IPS-NIHi11 (cell line): ENCODE measurements at regions not wholly inside any gene's neighbourhood (a gene's known extent, or its start where the extent isn't known, plus 50 kb on each side); places are given as distances from the start of the nearest gene placed in this dataset.

Experiments used
- DNase-seq: peaks from one replicate; pipeline ENCODE4 v3.0.0; 2012; ENCODE audit warnings: mixed read lengths, low spot score

DNA sequence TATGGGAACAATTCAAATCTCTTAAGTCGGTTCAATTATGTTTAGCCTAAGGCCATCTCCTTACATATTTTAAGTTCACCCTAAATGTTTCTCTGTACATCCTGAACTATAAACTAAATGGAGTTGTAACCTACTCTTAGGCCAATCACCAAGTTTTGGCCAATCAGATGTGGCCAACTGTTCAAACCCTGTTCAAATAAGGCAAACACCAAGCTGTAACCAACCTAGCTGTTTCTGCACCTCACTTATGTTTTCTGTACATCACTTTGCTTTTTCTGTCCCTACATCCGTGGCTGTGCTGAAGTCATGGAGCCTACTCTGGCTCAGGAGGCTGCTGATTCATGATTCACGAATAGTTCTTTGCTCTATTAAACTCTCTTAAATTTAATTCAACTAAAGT lies 165.3 kb downstream of the GASK1B start:
- no peak for DNase-seq

DNA sequence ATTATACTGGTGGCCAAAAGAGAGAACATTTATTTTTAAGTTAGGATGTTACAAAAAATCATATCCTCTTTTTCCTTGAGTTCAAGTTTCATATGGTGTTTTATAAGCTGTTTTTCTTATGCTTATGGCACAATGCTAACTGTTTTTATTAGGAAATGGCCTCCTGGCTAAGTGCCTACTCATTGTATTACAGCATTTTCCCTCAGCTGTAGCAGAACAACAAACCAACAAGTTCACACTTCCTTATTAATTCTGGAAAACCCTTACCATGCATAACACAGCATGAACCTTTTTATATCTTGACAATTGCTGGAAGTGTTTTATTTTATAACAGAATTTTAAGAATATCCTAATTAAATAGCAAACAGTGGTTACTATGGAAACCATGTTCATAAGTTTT lies 165.8 kb downstream of the GASK1B start:
- no peak for DNase-seq

DNA sequence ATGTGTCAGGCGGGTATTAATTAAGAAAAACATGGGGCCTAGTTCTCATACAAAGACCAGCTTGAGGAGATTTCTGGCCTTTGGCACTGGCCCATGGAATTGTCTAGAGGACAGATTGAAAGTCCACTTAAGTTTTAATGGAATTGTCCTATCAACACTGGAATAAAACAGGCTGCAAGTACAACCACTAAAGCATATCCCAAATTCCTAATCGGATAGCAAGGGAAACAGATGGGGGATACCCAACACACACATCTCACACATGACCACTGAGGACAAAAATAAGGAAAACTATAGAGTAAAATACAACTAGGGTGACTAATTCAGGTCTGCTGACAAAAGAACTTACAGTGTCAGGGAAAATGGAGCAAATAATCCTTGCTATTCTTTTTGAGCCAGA lies 167.8 kb downstream of the GASK1B start:
- DNase-seq = no peak

DNA sequence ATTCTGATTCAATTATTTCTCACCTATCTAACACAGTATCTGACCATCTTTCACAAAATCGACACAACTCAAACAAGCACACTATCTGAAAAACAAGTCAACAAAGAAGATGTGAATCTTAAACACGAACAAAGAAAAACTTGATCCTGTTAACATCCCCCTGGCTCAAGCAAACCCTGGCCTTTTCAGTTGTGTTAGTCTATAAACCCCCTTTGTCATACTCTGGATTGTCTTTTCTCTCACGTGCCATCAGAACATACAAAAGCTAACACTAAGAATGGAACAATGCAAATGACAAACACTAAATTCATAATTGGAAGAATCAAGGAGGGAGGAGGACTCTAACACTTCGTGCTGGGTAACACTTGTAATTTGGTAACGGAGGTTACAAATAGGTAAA lies 168.7 kb downstream of the GASK1B start:
- no peak for DNase-seq

DNA sequence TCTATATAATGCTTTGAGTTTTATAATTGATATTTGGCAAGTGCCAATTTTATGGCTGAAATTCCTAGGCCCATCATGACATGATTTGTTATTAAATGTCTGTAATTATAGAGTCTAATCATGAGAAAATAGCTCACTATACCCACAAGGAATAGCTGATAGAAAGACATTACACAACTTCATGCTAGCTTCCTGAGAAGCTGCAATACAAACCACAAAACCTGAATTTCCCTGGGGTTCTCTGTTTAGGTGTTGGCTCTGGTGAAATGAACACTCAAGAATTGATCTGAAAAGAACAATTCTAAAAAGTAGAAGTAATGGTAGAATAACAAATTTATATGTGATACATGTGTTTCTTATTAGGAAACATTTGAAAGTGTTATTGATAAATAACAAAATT lies 169.6 kb downstream of the GASK1B start:
- no peak for DNase-seq

DNA sequence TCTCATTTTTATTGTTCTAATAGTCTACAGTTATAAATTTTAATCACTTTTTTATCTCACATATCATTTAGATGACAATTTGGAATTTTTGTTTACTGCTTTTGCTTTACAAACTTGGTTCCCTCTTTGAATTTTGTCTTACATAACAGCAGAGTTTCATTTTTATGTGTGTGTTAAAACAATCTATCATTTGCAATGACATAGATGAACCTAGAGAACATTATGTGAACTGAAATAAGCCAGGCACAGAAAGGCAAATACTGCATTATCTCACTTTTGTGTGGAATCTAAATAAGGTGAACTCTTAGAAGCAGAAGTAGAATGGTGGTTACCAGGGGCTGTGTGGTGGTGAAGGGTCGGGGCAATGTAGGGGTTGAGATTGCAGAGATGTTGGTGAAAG lies 170.7 kb downstream of the GASK1B start:
- DNase-seq = no peak

DNA sequence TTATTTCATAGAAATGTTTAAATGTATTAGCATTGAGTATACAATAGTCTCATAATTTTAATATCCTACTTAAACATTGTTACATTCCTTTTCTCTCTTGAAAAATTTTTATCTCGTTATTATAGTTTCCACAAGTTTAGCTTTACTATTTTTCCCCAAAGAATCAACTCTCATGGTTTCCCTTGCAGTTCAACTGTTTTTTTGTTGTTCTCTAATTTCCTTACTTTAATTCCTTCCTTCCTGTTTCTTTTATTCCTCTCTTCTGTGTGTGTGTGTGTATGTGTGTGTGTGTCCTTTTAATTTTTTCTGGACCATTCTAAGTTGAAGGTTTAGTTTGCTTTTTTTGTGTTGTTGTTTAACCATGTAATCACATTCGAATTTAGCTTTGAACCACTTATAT lies 171.1 kb downstream of the GASK1B start:
- DNase-seq = no peak

DNA sequence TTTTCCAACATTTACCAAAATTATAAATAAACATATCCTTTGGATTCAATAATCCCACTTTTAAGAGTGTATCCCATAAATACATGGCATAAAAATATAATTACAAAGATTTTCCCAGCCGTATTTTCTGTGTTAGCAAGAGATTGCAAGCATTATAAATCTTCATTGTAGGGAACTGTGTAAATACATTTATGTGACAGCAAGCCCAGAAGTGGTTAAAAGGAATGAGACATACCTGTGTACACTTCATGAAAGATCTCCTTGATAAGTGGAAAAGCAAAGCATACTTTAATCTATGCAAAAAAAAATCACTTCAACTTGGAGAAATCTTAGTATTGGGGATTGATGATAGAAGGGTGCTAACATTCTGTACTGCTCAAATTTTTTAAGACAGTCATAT lies 173.1 kb downstream of the GASK1B start:
- no peak for DNase-seq

DNA sequence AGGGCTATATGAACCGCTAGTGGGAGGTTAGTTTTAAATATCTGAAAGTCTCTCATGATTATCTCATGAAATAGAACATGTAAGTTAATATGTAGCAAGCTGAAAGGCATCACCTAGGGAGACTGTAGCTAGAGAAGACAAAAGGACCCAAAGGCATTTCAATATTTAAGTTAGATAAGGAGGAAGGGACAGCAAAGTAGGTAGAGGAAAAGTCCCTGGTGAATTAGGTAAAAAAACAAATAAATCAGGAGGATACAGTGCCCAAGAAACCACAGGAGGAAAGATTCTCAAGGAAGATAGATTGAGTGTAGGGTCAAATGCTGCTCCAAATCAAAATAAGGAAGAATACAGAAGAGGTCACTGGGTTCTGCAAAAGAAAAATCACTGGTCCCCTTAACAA lies 175.5 kb downstream of the GASK1B start:
- no peak for DNase-seq

DNA sequence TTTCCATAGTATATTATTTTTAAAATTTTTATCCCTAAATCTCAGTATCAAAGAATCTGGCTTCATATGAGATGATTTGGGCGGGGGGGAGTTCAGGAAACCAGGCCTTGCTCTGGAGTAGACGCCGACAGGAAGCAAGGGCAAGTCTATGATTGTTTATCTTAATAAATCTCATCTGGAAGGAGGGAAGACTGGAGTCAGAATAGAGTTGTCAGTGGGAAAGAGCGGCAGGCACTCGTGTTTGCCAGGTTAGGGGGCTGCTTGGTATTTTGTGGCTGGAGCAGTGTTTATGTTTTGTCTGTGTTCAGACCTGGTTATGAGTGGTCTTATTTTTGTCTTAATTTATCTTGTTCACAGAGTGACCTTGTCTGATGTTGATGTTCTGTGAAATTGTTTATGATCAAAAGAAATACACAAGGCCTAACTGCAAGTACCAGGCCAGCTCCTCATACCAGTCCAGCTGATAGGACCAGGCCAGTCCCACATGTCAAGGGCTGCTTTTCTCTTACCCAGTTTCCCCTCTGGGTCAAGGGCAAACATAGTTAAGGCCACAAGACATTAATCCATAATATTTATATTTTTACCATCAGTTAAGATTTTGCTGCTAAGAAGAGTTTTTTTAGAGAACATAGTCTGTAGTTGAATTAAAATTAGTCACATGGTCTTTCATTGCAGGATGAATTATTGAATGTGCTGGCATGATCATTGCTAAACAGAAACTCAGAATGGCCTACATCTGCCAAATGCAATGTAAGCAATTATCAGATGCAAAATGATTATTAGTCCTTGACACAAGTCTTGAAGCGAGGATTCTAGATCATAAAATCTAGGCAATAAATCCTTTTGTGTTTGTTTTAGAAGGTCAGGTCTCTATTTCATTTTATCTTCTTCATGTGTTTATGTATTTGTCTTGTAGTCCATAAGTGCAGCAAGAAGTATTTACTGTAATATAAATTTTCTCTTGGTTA lies 176.5 kb downstream of the GASK1B start:
- DNase-seq = no peak

DNA sequence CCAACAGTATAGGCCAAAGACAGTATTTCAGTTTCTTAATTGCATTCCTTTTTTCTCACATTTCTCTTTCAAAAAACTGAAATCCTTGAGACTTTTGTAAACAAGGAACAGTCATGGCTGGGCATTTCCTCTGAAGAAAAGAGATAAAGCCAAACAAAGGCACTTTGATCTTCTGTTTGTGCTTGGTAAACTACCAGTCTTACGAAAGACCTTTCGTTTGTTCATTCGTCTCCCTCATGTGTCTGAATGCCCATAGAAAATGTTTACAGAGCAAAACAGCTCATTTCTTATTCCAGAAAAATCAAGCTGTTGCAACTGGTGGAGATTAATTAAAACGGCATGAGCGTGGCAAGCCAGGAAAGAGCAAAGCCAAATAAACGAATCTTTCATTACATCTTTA lies 178.0 kb downstream of the GASK1B start:
- no peak for DNase-seq

DNA sequence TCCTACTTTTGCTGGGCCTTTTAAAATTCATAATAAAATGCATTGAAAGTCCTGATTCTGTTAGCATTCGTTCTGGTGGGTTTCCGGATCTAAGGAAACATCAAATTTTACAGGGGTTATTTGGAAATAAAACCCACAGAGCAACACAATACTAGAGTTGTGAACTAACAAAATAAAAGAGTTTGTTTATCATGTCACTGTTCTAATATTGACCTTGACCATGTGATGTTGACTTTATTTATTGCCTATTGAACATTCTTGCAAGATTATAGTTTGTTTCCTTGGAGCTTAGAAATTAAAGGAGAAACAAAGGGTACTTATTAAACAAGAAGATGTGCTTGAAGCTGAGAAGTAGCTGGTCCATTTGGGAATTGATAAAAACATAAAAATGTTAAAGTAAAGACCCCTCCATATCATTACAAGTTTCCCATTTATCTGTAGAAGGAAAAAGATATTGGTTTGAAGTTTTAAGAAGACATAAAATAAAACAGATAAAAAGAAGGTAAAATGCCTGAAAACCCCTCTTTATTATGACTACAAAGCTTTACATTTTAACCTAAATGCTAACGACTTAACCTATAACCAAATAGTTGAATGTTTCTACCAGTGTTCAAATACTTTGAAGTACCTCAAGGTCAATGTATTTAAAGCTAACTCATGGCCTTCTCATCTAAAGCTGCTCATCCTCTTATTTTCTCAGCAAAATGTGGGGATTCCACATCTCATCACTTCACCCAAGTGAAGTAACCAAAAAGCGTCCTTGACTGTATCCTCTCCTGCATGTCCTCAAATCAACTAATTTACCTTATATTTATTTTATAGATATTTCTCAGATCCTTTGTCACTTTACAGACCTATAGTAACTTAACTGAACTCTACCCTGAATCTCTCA lies 179.6 kb downstream of the GASK1B start:
- no peak for DNase-seq

DNA sequence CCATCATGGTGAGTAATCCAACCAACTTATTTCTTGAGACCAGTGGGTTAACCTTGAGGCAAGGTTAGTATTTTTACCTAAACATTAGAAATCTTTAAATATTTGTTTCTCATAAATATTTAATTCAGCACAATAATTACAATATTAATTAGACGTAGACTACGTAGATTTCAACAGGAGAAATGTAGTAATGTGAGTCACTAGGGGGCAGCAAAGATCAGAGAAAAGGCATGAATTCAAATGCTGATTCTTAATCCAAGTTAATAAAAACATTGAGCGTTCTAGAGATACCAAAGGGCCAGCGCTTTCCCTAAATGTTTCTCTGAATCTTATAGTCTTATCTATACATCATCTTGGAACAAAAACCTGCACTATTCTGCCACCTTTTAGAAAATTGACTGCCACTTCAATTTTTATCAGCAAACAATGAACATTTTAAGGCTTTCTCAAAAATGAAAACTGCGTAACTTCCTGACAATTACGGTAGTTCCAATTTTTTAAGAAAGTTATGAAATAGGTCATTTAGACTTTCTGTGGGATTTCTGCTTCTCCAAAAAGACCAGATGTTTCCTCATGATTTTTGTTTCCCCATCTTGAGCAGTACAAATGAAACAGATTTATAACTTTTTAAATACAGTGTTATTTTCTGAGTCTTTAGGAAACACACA lies 180.7 kb downstream of the GASK1B start:
- peak; percentile 38 for DNase-seq

DNA sequence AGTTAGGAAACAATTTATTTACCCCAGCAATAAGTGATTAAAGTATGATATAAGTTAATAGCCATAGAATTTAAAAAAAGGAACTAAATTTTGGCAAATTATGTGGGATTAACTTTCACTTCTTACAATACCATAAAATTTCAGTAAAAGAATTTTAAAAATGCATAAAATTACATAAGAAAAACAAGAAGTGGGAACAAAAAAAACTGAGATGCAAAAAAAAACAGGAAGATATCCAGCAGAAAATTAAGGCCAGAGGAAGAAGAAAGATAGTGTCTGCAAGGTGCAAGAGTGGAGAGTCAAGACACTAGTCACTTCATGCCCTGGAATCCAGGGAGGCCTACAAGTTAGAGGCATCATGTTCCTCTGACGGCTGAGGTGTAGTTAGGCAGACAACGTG lies 184.2 kb downstream of the GASK1B start:
- no peak for DNase-seq

DNA sequence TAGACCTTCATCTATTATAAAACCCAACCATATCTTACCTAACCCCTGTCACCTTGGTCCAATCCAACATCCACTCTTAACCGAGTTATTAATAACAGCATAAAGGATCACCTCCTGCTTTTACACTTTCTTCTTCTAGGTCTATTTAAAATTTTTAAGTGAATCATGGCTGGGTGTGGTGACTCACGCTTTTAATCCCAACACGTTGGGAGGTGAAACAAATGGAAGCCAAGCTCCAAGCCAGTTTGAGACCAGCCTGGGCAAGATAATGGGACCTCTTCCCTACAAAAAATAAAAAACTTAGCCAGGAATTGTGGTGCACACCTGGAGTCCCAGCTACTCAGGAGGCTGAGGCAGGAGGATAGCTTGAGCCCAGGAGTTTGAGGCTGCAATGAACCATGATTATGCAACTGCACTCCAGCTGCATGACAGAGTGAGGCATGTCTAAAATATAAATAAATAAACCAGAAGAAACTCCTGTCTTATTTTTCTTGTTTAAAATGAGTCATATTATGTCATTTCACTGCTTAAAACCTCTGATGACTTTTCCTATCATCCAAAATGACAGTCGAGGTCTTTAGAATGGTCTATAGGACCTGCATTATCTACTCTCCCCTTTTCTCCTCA lies 188.4 kb downstream of the GASK1B start:
- no peak for DNase-seq

DNA sequence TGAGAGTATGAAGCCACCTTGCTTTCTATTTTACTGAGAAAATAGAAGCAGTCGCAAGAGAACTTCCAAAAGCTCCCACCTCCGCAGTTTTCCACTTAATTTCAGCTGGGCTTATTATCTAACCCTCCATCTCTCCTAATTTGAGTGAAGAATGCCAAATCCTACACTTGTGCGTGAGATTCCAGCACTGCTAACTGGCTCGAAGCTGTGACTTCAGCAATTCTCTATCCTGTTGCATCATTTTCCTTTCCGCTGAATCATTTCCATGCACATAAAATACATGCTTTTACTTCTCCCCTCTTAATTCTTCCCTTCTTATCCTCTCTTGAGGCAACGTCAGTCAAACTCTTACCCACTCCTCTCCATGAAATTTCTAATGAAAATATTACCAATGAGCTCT lies 189.5 kb downstream of the GASK1B start:
- no peak for DNase-seq

DNA sequence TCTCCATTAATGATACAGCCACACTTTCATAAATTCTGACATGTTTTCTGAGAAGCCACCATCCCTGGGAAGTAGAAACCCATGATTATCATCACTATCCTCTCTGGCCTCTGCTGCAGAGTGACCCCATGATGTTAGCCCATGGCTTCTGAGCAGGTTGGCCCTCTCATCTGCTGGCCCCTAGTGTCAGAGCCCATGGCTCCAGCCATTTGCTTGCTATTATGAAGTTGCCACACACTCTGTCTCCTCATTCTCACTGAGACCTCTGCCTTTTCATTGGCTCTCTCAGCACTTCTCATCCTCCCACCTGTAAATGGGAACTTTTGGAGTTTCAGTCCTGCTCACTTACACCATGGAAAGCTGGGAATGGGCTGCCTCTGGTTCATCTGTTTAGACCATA lies 192.7 kb downstream of the GASK1B start:
- no peak for DNase-seq

DNA sequence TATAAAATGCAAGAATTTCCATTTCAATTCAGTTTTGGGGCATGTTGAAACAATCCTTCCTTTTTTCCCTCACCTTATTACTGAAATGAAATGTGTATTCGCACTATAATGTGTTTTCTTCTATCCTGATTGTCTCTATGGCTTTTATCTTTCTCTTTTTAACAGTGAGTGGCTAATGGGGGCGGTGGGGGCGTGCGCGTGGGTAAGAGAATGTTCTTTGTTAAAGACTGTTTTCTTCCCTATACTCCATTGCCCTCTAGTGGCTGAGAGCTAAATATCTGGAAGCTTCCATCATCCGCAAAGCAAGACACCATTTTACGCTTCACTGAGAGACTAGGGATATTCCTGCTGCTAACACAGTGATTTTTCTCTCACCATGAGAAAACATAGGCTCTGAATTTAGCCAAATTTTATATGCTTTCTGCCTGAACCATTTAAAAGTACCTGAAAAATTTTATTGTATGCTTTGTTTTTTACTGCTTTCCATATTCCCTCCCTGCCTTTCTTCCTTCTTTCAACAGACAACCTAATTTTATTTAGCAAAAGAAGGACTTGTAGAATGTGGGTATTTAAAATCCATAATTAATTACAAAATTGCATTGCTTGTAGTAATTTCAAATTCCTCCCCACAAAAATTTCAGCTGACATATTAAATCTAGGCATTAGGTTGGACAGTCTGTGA lies 194.0 kb downstream of the GASK1B start:
- peak; percentile 77 for DNase-seq

DNA sequence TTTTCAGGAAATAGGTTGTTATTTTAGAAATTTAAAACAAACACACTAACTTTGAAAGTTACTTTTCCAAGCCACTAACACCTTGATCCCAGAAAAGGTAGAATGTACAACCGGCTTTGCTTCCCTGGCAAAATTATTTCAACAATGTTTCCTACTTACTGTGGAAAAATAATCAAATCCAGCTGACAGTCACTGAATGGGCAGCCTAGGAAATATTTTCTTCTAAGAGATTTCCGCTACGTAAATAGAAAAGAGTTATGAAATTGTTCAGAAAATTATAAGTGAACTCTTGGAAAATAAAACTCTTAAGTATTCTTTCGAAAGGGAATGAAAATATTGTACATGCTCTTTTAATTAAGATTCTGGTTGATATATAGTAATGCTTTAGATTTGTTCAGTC lies 195.7 kb downstream of the GASK1B start:
- DNase-seq = no peak

DNA sequence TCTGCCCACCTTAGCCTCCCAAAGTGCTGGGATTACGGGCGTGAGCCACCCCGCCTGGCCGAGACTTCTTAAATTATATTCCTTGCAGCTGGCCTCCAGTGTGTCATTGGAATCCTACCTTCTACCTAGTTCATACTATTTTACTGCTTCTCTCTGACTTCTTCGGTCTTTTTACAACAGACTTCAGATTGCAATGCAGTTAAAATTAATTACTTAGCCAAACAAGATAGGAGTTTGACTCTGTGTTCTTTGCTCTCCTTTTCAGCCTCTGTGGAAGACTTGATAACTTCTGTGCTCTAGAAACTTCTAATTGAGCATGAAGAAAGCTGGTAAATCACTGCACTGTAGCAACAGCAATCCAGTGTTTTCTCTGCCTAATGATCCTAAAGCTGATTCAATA lies 199.5 kb downstream of the GASK1B start:
- DNase-seq = no peak

DNA sequence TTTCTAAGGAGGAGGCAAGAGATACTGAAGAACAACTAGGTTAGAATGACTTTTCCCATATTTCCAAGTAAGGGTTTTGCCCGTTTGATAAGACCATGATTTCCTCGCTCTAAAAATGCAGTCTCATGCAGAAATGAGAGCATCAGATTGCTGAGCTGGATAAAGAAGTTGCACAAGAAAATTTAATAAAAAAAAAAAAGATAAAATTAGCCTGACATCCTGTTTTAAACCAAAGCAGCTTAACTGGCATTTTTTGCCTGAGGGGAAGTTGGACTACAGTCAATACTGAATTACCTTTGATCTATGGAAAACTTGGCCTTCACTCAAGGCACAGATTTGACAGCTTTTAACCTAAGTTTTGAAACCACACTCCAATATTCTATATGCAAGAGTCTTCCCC lies 208.4 kb downstream of the GASK1B start:
- DNase-seq = no peak
